BE2C (cell line): ENCODE measurements at regions not wholly inside any gene's neighbourhood (a gene's known extent, or its start where the extent isn't known, plus 50 kb on each side); places are given as distances from the start of the nearest gene placed in this dataset.
"Not testable (repeated sequence)": the region's sequence is repeated elsewhere in the genome, so short reads cannot be mapped to it uniquely, and the experiment has no call there.

Experiments used
- DNase-seq: peaks from one replicate; pipeline ENCODE4 v3.0.0-alpha.2; 2020
- H3K27me3 ChIP-seq: fragments of 250-450 bp; sonication (Bioruptor Pico); 2 replicates; pipeline ENCODE4 v1.5.1; 2020; ENCODE audit warnings: mild to moderate bottlenecking
- H3K36me3 ChIP-seq: fragments of 250-450 bp; sonication (Bioruptor Pico); 2 replicates; pipeline ENCODE4 v1.5.1; 2020; ENCODE audit warnings: mild to moderate bottlenecking
- H3K4me1 ChIP-seq: fragments of 250-450 bp; sonication (Bioruptor Pico); 2 replicates; pipeline ENCODE4 v1.5.1; 2020
- H3K4me3 ChIP-seq: 2 replicates; pipeline ENCODE4 v1.5.1; 2011; ENCODE audit warnings: low read depth, low read length
- H3K9me3 ChIP-seq: fragments of 250-450 bp; sonication (Bioruptor Pico); 2 replicates; pipeline ENCODE4 v1.5.1; 2020
- CTCF ChIP-seq: IDR thresholded peaks from 2 replicates; pipeline ENCODE4 v1.5.1; 2012; ENCODE audit warnings: mild to moderate bottlenecking, low read depth, low read length

- TF ChIP-seq CTCF = no peak
- H3K27me3 ChIP-seq = no peaks in the 10 kb centered on the region
- no peak for DNase-seq
- no peak overlapping the region for H3K4me3 ChIP-seq
- no peaks in the 10 kb centered on the region for H3K9me3 ChIP-seq
- H3K36me3 ChIP-seq = no peaks in the 10 kb centered on the region
- no peaks in the 10 kb centered on the region for H3K4me1 ChIP-seq
Observed at GRCh38 chr14:87030197-87030596, 962.8 kb downstream of the GALC start.

GRCh38 chr14:87020106-87020505 is 972.9 kb downstream of the GALC start:
- not testable (repeated sequence) for DNase-seq, H3K4me3 ChIP-seq, H3K36me3 ChIP-seq, H3K9me3 ChIP-seq, H3K4me1 ChIP-seq, H3K27me3 ChIP-seq

GRCh38 chr14:87018294-87018693 is 974.7 kb downstream of the GALC start:
- no peak for TF ChIP-seq CTCF
- DNase-seq = no peak
- H3K9me3 ChIP-seq = no peaks in the 10 kb centered on the region
- H3K4me3 ChIP-seq = no peak overlapping the region
- H3K36me3 ChIP-seq = no peaks in the 10 kb centered on the region
- H3K27me3 ChIP-seq = no peaks in the 10 kb centered on the region
- H3K4me1 ChIP-seq = no peaks in the 10 kb centered on the region

- no peak for TF ChIP-seq CTCF
- no peak overlapping the region for H3K4me3 ChIP-seq
- no peaks in the 10 kb centered on the region for H3K4me1 ChIP-seq
- no peaks in the 10 kb centered on the region for H3K27me3 ChIP-seq
- H3K36me3 ChIP-seq = no peaks in the 10 kb centered on the region
- DNase-seq = no peak
- no peaks in the 10 kb centered on the region for H3K9me3 ChIP-seq
Observed at GRCh38 chr14:87017335-87017734, 975.6 kb downstream of the GALC start.

GRCh38 chr14:87014856-87015255 is 978.1 kb downstream of the GALC start:
- DNase-seq = no peak
- no peaks in the 10 kb centered on the region for H3K9me3 ChIP-seq
- no peaks in the 10 kb centered on the region for H3K4me1 ChIP-seq
- H3K4me3 ChIP-seq = no peak overlapping the region
- H3K27me3 ChIP-seq = no peaks in the 10 kb centered on the region
- TF ChIP-seq CTCF = no peak; the same call in 1 of the 2 replicates
- H3K36me3 ChIP-seq = no peaks in the 10 kb centered on the region

- no peaks in the 10 kb centered on the region for H3K27me3 ChIP-seq
- DNase-seq = no peak
- H3K9me3 ChIP-seq = no peaks in the 10 kb centered on the region
- no peak overlapping the region for H3K4me3 ChIP-seq
- H3K4me1 ChIP-seq = no peaks in the 10 kb centered on the region
- no peaks in the 10 kb centered on the region for H3K36me3 ChIP-seq
- TF ChIP-seq CTCF = no peak
Observed at GRCh38 chr14:87013583-87013982, 979.4 kb downstream of the GALC start.

GRCh38 chr14:87008965-87009364 is 984.0 kb downstream of the GALC start:
- Histone ChIP-seq H3K27me3 (no peaks in the 10 kb centered on the region), H3K9me3 (no peaks in the 10 kb centered on the region), H3K4me1 (no peaks in the 10 kb centered on the region), H3K4me3 (no peak overlapping the region), H3K36me3 (no peaks in the 10 kb centered on the region)
- TF ChIP-seq CTCF = no peak
- DNase-seq = no peak
